ENCODE measurements at regions not wholly inside any gene's neighbourhood (a gene's known extent, or its start where the extent isn't known, plus 50 kb on each side); places are given as distances from the start of the nearest gene placed in this dataset.

DNA sequence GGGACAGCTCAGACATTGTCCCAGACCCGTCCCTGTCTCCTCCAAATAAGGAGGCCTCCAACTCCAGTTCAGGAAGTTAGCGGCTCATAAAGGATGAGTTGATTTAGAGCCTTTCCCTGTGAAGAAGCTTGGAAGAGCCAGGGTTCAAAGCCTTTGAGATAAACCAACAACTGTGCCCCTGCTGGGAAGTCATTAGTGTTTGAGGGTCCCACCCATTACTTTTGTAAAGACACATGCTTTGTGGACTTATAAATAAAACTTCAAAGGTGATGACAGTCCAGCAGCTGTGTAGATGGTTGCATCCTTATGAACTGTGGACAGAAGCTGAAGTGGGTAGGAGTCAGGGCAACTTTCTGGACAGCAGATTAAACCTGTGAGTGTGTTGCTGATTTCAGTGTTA, 86.0 kb upstream of the PGRMC2 start:
- no peak overlapping the region for H3K27ac Mint-ChIP-seq
- H3K4me3 ChIP-seq (ENCODE audit: control insufficient read depth in 1 of 2, extremely low read depth in 1 of 2, low read length in 1 of 2) = no peak overlapping the region
- no peaks in the 10 kb centered on the region for H3K36me3 Mint-ChIP-seq
- no peaks in the 10 kb centered on the region for H3K9me3 ChIP-seq
- H3K27me3 ChIP-seq (replicated peaks in 1 of 2; ENCODE audit: control insufficient read depth in 2 of 2, extremely low read depth in 1 of 2, insufficient read depth in 2 of 2, low read length in 1 of 2) = no peaks in the 10 kb centered on the region
- CTCF ChIA-PET = no interaction called here
- H3K4me1 ChIP-seq (ENCODE audit: control insufficient read depth in 1 of 2, extremely low read depth in 1 of 2, insufficient read depth in 2 of 2, low read length in 2 of 2) = no peaks in the 10 kb centered on the region
- H3K27ac ChIP-seq (ENCODE audit: low read length) = no peak overlapping the region
- no peaks in the 10 kb centered on the region for H3K27me3 Mint-ChIP-seq
- no peak overlapping the region for H3K4me3 Mint-ChIP-seq
- WGBS (ENCODE audit: insufficient coverage) = no CpG with 5 or more reads among the region's 2 CpGs
- H3K9me3 Mint-ChIP-seq = peaks cover 10 to 11% (median 11%) of the 10 kb centered on the region in 3 donors
- POLR2A ChIA-PET = interaction anchor here in 1 of 2 donors (0.6 kb wide), 1 partner anchor 9 kb away, joined by 3 read pairs; no protein-coding TSS in a partner anchor
- no peaks in the 10 kb centered on the region for H3K4me1 Mint-ChIP-seq
- no peak for DNase-seq
- ATAC-seq (replicated peaks in 1 of 4) = no peak
- H3K36me3 ChIP-seq (ENCODE audit: control insufficient read depth in 2 of 2, extremely low read depth in 1 of 2, insufficient read depth in 1 of 2, low read length in 1 of 2) = no peaks in the 10 kb centered on the region

DNA sequence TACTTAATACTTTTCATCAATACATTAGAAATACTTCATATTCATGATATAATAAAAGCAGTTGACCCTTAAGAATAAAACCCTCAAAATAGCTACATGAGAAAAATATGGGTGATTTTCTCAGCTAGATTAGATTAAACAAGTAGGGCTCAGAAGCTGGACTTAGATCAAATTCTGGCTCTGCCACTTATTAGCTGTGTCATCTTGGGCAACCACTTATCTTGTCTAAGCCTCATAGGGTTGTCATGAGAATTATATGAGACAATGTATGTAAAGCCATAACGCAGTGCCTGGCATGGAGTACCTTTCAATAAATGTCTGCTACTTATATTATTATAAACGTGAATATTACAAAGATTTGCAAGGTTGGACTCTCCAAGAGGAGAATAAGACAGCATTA, 84.3 kb upstream of the PGRMC2 start:
- ChIA-PET CTCF (no interaction called here), POLR2A (no interaction called here)
- no CpG with 5 or more reads among the region's 2 CpGs for WGBS (ENCODE audit: insufficient coverage)
- Histone ChIP-seq H3K36me3 (ENCODE audit: control insufficient read depth in 2 of 2, extremely low read depth in 1 of 2, insufficient read depth in 1 of 2, low read length in 1 of 2) (no peaks in the 10 kb centered on the region), H3K27ac (ENCODE audit: low read length) (no peak overlapping the region), H3K4me1 (ENCODE audit: control insufficient read depth in 1 of 2, extremely low read depth in 1 of 2, insufficient read depth in 2 of 2, low read length in 2 of 2) (no peaks in the 10 kb centered on the region), H3K4me3 (ENCODE audit: control insufficient read depth in 1 of 2, extremely low read depth in 1 of 2, low read length in 1 of 2) (no peak overlapping the region), H3K9me3 (no peaks in the 10 kb centered on the region), H3K27me3 (replicated peaks in 1 of 2; ENCODE audit: control insufficient read depth in 2 of 2, extremely low read depth in 1 of 2, insufficient read depth in 2 of 2, low read length in 1 of 2) (no peaks in the 10 kb centered on the region)
- H3K27ac Mint-ChIP-seq = no peak overlapping the region
- DNase-seq = no peak
- no peaks in the 10 kb centered on the region for H3K4me1 Mint-ChIP-seq
- H3K4me3 Mint-ChIP-seq = no peak overlapping the region
- peaks cover 4 to 7% (median 6%) of the 10 kb centered on the region in 3 donors for H3K9me3 Mint-ChIP-seq
- no peaks in the 10 kb centered on the region for H3K27me3 Mint-ChIP-seq
- H3K36me3 Mint-ChIP-seq = peaks cover 6% of the 10 kb centered on the region
- no peak for ATAC-seq (replicated peaks in 1 of 4)

DNA sequence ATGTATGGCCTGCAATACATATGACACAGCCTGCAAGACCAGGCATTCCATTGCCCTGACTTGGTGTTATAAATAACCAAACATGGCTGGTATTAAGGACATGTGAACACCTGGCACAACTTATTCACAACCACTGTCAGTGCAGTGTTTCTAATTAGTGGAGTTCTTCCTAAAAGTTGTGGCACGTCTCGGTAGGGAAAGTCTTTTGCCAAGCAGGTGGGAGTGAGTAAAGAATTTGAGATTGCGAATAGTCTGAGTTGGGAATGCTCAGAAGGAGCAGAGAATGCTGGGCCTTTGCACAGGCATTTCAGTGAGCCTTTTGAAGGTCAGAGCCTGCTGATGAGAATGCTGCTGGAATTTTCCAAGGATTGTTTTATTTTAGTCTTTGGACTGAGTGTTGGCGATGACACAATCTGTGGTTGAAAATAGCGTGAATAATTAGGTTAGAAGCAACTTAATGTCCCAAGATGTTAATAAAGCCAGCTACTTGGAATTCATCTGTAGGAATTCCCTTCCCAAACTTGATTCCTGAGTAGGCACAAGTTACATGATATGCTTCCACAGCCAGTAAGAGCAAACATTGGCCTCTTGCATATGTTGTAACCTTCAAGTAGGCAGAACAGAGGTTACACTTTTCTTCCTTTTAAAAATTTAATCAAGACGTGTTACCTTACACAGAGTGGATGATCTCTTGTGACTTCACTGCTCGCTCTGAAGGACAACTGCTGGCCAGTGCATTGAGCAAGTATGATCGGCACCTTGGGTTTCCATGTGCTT, 83.6 kb upstream of the PGRMC2 start:
- no peak overlapping the region for H3K4me3 Mint-ChIP-seq
- ChIA-PET CTCF (no interaction called here), POLR2A (no interaction called here)
- H3K27me3 Mint-ChIP-seq = no peaks in the 10 kb centered on the region
- Histone ChIP-seq H3K27ac (ENCODE audit: low read length) (no peak overlapping the region), H3K4me3 (ENCODE audit: control insufficient read depth in 1 of 2, extremely low read depth in 1 of 2, low read length in 1 of 2) (no peak overlapping the region), H3K9me3 (no peaks in the 10 kb centered on the region), H3K36me3 (ENCODE audit: control insufficient read depth in 2 of 2, extremely low read depth in 1 of 2, insufficient read depth in 1 of 2, low read length in 1 of 2) (no peaks in the 10 kb centered on the region), H3K4me1 (ENCODE audit: control insufficient read depth in 1 of 2, extremely low read depth in 1 of 2, insufficient read depth in 2 of 2, low read length in 2 of 2) (no peaks in the 10 kb centered on the region), H3K27me3 (replicated peaks in 1 of 2; ENCODE audit: control insufficient read depth in 2 of 2, extremely low read depth in 1 of 2, insufficient read depth in 2 of 2, low read length in 1 of 2) (no peaks in the 10 kb centered on the region)
- 97% methylated on average over 7 of the region's 8 CpGs for WGBS (ENCODE audit: insufficient coverage)
- no peak for DNase-seq
- ATAC-seq (replicated peaks in 1 of 4) = no peak
- H3K27ac Mint-ChIP-seq = no peak overlapping the region
- H3K36me3 Mint-ChIP-seq = peaks cover 6% of the 10 kb centered on the region
- peaks cover 3% of the 10 kb centered on the region in 3 donors for H3K9me3 Mint-ChIP-seq
- H3K4me1 Mint-ChIP-seq = no peaks in the 10 kb centered on the region

DNA sequence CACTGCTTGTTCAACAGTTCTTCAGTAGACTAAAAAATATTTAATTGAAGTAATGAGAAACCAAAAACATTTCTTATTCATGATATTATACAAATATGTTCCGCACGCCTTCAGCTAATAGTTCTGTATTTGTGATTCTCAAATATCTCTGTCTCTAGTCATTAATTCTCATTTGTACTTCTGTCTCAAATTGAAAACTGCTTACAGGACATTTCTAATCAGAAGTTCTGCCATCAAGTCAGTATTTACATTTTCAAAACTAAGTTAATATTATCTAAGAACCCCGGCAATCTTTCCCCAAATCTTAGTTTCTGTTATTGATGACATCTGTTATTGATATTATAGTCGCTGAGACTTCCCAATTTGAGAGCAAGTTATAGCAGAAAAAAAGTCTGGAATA, 78.6 kb upstream of the PGRMC2 start:
- Mint-ChIP-seq H3K36me3 (peaks cover 6% of the 10 kb centered on the region), H3K27ac (no peak overlapping the region), H3K9me3 (no peaks in the 10 kb centered on the region), H3K27me3 (no peaks in the 10 kb centered on the region), H3K4me1 (no peaks in the 10 kb centered on the region), H3K4me3 (no peak overlapping the region)
- ChIA-PET POLR2A (no interaction called here), CTCF (no interaction called here)
- H3K27me3 ChIP-seq (replicated peaks in 1 of 2; ENCODE audit: control insufficient read depth in 2 of 2, extremely low read depth in 1 of 2, insufficient read depth in 2 of 2, low read length in 1 of 2) = no peaks in the 10 kb centered on the region
- 90% methylated on average over 2 of the region's 4 CpGs for WGBS (ENCODE audit: insufficient coverage)
- H3K27ac ChIP-seq (ENCODE audit: low read length) = no peak overlapping the region
- DNase-seq (no peak), ATAC-seq (replicated peaks in 1 of 4) (no peak)
- no peaks in the 10 kb centered on the region for H3K4me1 ChIP-seq (ENCODE audit: control insufficient read depth in 1 of 2, extremely low read depth in 1 of 2, insufficient read depth in 2 of 2, low read length in 2 of 2)
- no peaks in the 10 kb centered on the region for H3K9me3 ChIP-seq
- H3K4me3 ChIP-seq (ENCODE audit: control insufficient read depth in 1 of 2, extremely low read depth in 1 of 2, low read length in 1 of 2) = no peak overlapping the region
- no peaks in the 10 kb centered on the region for H3K36me3 ChIP-seq (ENCODE audit: control insufficient read depth in 2 of 2, extremely low read depth in 1 of 2, insufficient read depth in 1 of 2, low read length in 1 of 2)

DNA sequence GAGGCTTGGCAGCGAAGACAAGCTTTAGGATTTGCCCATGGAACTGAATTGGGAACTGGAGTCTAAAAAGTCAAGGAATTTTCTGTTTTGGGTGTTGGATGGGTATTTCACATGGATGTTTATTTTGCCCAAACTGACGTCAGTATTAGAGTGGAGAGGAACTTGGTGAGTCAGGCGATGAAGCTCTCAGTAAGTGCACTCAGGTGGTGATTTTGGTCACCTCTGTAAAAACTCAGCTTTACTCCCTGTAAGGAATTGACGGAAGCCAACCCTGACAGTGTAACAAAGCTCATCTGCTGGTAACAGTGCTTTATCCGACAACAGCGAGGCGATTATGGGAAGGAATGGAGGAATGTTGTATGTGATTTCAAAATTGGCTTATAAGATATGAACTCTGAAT, 77.0 kb upstream of the PGRMC2 start:
- no peaks in the 10 kb centered on the region for H3K4me1 Mint-ChIP-seq
- H3K4me3 ChIP-seq (ENCODE audit: control insufficient read depth in 1 of 2, extremely low read depth in 1 of 2, low read length in 1 of 2) = no peak overlapping the region
- no peaks in the 10 kb centered on the region for H3K27me3 Mint-ChIP-seq
- ChIA-PET CTCF (no interaction called here), POLR2A (no interaction called here)
- no peaks in the 10 kb centered on the region for H3K27me3 ChIP-seq (replicated peaks in 1 of 2; ENCODE audit: control insufficient read depth in 2 of 2, extremely low read depth in 1 of 2, insufficient read depth in 2 of 2, low read length in 1 of 2)
- no peak overlapping the region for H3K27ac Mint-ChIP-seq
- H3K36me3 Mint-ChIP-seq = peaks cover 6% of the 10 kb centered on the region
- no peaks in the 10 kb centered on the region for H3K9me3 Mint-ChIP-seq
- DNase-seq (no peak), ATAC-seq (replicated peaks in 1 of 4) (no peak)
- no peak overlapping the region for H3K4me3 Mint-ChIP-seq
- no peaks in the 10 kb centered on the region for H3K36me3 ChIP-seq (ENCODE audit: control insufficient read depth in 2 of 2, extremely low read depth in 1 of 2, insufficient read depth in 1 of 2, low read length in 1 of 2)
- no peaks in the 10 kb centered on the region for H3K9me3 ChIP-seq
- no peaks in the 10 kb centered on the region for H3K4me1 ChIP-seq (ENCODE audit: control insufficient read depth in 1 of 2, extremely low read depth in 1 of 2, insufficient read depth in 2 of 2, low read length in 2 of 2)
- no peak overlapping the region for H3K27ac ChIP-seq (ENCODE audit: low read length)
- 69% methylated on average over 3 of the region's 7 CpGs for WGBS (ENCODE audit: insufficient coverage)

DNA sequence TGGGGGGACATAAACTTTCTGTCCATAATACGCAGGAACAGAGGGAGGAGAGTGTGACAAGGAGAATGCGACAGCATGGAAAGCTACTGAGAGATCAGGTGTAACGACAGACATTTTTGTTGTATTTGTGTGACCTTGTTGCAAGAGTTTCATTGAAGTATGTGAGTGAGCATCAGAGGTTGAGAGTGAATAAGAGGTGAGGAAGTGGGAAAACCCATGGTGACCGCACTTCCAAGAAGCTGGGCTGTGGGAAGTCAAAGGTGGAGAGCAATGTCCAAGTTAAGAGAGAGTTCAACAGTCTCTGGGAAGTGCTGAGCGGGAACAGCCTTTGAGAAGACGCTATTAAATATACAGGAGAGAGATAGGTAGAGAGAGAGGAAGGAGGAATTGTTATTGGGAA, 76.4 kb upstream of the PGRMC2 start:
- ATAC-seq (replicated peaks in 1 of 4) = no peak
- H3K36me3 Mint-ChIP-seq = peaks cover 6% of the 10 kb centered on the region
- no peak for DNase-seq
- no peaks in the 10 kb centered on the region for H3K9me3 Mint-ChIP-seq
- 94% methylated on average over 6 of the region's 6 CpGs for WGBS (ENCODE audit: insufficient coverage)
- POLR2A ChIA-PET = no interaction called here
- H3K36me3 ChIP-seq (ENCODE audit: control insufficient read depth in 2 of 2, extremely low read depth in 1 of 2, insufficient read depth in 1 of 2, low read length in 1 of 2) = no peaks in the 10 kb centered on the region
- no peak overlapping the region for H3K27ac Mint-ChIP-seq
- H3K27ac ChIP-seq (ENCODE audit: low read length) = no peak overlapping the region
- H3K4me3 Mint-ChIP-seq = no peak overlapping the region
- CTCF ChIA-PET = no interaction called here
- H3K4me1 ChIP-seq (ENCODE audit: control insufficient read depth in 1 of 2, extremely low read depth in 1 of 2, insufficient read depth in 2 of 2, low read length in 2 of 2) = no peaks in the 10 kb centered on the region
- no peaks in the 10 kb centered on the region for H3K27me3 Mint-ChIP-seq
- no peaks in the 10 kb centered on the region for H3K27me3 ChIP-seq (replicated peaks in 1 of 2; ENCODE audit: control insufficient read depth in 2 of 2, extremely low read depth in 1 of 2, insufficient read depth in 2 of 2, low read length in 1 of 2)
- no peaks in the 10 kb centered on the region for H3K4me1 Mint-ChIP-seq
- no peak overlapping the region for H3K4me3 ChIP-seq (ENCODE audit: control insufficient read depth in 1 of 2, extremely low read depth in 1 of 2, low read length in 1 of 2)
- H3K9me3 ChIP-seq = no peaks in the 10 kb centered on the region

DNA sequence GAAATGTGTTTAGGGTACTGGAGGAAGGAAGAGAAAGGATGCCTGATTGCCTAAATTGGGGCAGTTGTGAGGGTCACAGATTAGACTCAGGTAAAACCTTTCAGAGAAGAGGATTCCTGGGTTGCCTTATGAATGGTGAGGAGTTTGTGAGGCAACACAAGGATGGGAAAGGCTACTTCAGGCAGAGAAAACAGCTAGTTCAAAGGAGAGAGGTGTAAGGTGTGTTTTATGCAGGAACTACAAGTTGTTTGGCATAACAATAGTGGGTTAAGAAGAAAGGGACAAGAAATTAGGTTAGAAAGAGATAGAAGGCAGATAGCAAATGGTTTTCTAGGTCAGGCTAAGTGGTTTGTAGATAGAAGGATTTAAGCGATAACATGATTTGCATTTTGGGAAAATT, 75.1 kb upstream of the PGRMC2 start:
- Mint-ChIP-seq H3K9me3 (no peaks in the 10 kb centered on the region), H3K4me3 (no peak overlapping the region), H3K36me3 (no peaks in the 10 kb centered on the region), H3K27ac (no peak overlapping the region), H3K27me3 (no peaks in the 10 kb centered on the region), H3K4me1 (no peaks in the 10 kb centered on the region)
- DNase-seq = no peak
- Histone ChIP-seq H3K27me3 (replicated peaks in 1 of 2; ENCODE audit: control insufficient read depth in 2 of 2, extremely low read depth in 1 of 2, insufficient read depth in 2 of 2, low read length in 1 of 2) (no peaks in the 10 kb centered on the region), H3K4me3 (ENCODE audit: control insufficient read depth in 1 of 2, extremely low read depth in 1 of 2, low read length in 1 of 2) (no peak overlapping the region), H3K27ac (ENCODE audit: low read length) (no peak overlapping the region), H3K36me3 (ENCODE audit: control insufficient read depth in 2 of 2, extremely low read depth in 1 of 2, insufficient read depth in 1 of 2, low read length in 1 of 2) (no peaks in the 10 kb centered on the region), H3K4me1 (ENCODE audit: control insufficient read depth in 1 of 2, extremely low read depth in 1 of 2, insufficient read depth in 2 of 2, low read length in 2 of 2) (no peaks in the 10 kb centered on the region), H3K9me3 (no peaks in the 10 kb centered on the region)
- ChIA-PET CTCF (no interaction called here), POLR2A (no interaction called here)
- no peak for ATAC-seq (replicated peaks in 1 of 4)
- 91% methylated on average over 1 of the region's 1 CpG for WGBS (ENCODE audit: insufficient coverage)

All from T-cell (primary cell).